ENCODE measurements at regions not wholly inside any gene's neighbourhood (a gene's known extent, or its start where the extent isn't known, plus 50 kb on each side); places are given as distances from the start of the nearest gene placed in this dataset.

DNA sequence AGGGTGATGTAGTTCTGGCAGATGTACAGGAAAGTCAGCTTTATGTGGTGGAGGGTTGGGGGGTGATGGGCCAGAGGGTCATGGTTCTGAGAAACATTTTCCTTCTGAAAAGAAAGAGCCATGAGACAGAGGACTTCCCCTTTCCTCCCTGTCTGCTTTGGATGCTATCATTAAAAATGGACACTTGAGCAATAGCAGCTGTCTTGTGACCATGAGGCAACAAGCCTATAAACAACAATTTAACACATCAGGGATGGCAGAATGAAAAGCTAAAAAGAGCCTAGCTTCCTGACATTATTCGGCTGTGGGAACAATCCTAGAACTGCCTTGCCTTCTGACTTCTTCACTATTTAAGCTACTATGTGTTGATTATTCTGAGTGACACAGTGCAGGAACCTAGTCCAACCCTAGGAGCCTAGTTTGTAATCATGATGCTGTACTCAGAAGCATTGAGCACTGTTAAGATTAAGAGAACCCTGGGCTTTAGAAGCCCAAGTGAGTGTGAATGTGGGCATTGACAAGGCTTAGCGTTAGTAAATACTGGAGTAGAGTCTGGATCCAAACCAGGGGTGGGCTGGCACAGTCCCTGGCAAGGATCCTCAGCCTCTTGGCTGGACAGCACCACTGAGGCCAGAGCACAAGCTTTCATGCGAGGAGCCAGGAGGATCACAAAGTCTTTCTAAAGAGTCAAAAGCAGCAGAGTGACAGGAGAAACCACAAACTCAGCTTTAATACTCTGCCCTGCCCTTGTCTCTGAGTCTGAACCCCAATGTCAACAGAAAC, 178.5 kb upstream of the EGFLAM start:
- no peak overlapping the region for H3K4me3 ChIP-seq (ENCODE audit: low read depth, low read length, poor library complexity, severe bottlenecking)
- POLR2A ChIA-PET (ENCODE audit: low non-redundant PET): no interaction called here
- no peak for TF ChIP-seq EZH2 (IDR thresholded peaks at IDR 0.05; ENCODE audit: borderline replicate concordance, low read depth, low read length, poor library complexity, severe bottlenecking)
- TF ChIP-seq, protein P1, sequence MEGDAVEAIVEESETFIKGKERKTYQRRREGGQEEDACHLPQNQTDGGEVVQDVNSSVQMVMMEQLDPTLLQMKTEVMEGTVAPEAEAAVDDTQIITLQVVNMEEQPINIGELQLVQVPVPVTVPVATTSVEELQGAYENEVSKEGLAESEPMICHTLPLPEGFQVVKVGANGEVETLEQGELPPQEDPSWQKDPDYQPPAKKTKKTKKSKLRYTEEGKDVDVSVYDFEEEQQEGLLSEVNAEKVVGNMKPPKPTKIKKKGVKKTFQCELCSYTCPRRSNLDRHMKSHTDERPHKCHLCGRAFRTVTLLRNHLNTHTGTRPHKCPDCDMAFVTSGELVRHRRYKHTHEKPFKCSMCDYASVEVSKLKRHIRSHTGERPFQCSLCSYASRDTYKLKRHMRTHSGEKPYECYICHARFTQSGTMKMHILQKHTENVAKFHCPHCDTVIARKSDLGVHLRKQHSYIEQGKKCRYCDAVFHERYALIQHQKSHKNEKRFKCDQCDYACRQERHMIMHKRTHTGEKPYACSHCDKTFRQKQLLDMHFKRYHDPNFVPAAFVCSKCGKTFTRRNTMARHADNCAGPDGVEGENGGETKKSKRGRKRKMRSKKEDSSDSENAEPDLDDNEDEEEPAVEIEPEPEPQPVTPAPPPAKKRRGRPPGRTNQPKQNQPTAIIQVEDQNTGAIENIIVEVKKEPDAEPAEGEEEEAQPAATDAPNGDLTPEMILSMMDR (conservative IDR thresholded peaks at IDR 0.05; ENCODE audit: low read depth, low read length): no peak

DNA sequence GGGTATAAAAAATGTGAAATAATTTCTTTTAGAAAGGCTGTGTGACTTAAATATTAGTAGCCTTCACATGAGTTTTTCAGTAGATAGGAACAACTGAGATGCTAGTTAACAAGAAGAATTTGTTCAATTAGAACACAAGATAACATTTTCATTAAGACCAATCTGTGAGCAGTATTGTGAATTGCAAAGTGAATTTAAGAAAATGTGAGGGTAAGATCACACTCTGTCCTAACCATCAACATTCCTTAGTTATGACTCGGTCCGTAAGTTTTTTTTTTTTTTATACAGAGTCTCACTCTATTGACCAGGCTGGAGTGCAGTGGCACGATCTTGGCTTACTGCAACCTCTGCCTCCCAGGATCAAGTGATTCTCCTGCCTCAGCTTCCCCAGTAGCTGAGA, 180.2 kb upstream of the EGFLAM start:
- no TSS peak for BruUV-seq (replicated peaks)
- intact Hi-C loops (cut with micrococcal nuclease; ENCODE audit: unreplicated experiment): no loop called here
- ChIA-PET CTCF (no interaction called here), POLR2A (ENCODE audit: low non-redundant PET) (no interaction called here)
- TF ChIP-seq, protein P1 (conservative IDR thresholded peaks at IDR 0.05; ENCODE audit: low read depth, low read length): no peak
- no peak for TF ChIP-seq EZH2 (IDR thresholded peaks at IDR 0.05; ENCODE audit: borderline replicate concordance, low read depth, low read length, poor library complexity, severe bottlenecking)
- H3K9me3 ChIP-seq (ENCODE audit: low read depth, low read length, poor library complexity, severe bottlenecking): no peaks in the 10 kb centered on the region
- no peak overlapping the region for H3K4me3 ChIP-seq (ENCODE audit: low read depth, low read length, poor library complexity, severe bottlenecking)
- H3K4me1 ChIP-seq (ENCODE audit: insufficient read depth, low read length, poor library complexity, severe bottlenecking): no peaks in the 10 kb centered on the region
- H3K27ac ChIP-seq (ENCODE audit: low read depth, low read length, poor library complexity, severe bottlenecking): no peak overlapping the region
- no peaks in the 10 kb centered on the region for H3K36me3 ChIP-seq (ENCODE audit: insufficient read depth, low read length, poor library complexity, severe bottlenecking)
- DNase-seq (ENCODE audit: low spot score): no peak
- peaks cover 3% of the 10 kb centered on the region for H3K27me3 ChIP-seq (replicated peaks; ENCODE audit: insufficient read depth, low read depth, low read length, poor library complexity)

More for the DNA sequence above, 178.5 kb upstream of the EGFLAM start:
- DNase-seq (ENCODE audit: low spot score): no peak
- CTCF ChIA-PET: no interaction called here
- BruUV-seq (replicated peaks): no TSS peak
- Histone ChIP-seq H3K4me1 (ENCODE audit: insufficient read depth, low read length, poor library complexity, severe bottlenecking) (no peaks in the 10 kb centered on the region), H3K9me3 (ENCODE audit: low read depth, low read length, poor library complexity, severe bottlenecking) (no peaks in the 10 kb centered on the region), H3K27ac (ENCODE audit: low read depth, low read length, poor library complexity, severe bottlenecking) (no peak overlapping the region), H3K27me3 (replicated peaks; ENCODE audit: insufficient read depth, low read depth, low read length, poor library complexity) (peaks cover 3% of the 10 kb centered on the region), H3K36me3 (ENCODE audit: insufficient read depth, low read length, poor library complexity, severe bottlenecking) (no peaks in the 10 kb centered on the region)
- intact Hi-C loops (cut with micrococcal nuclease; ENCODE audit: unreplicated experiment): no loop called here

DNA sequence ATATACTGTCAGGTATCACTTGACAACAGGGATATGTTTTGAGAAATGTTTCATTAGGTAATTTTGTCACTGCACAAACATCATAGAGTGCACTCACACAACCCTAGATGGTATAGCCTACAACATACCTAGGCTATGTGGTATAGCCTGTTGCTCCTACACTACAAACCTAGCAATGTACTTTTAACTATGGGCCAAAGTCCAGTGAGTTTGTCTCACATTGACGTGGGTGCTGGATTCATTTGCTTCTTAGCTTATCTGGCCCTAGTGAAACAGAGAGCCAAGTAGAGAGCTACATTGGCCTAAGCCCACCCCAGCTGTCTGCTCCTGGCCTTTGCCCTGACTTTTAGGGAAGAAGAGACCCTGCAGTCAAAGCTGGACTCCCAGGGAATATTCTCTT, 180.7 kb upstream of the EGFLAM start:
- POLR2A ChIA-PET (ENCODE audit: low non-redundant PET): no interaction called here
- no peaks in the 10 kb centered on the region for H3K4me1 ChIP-seq (ENCODE audit: insufficient read depth, low read length, poor library complexity, severe bottlenecking)
- peaks cover 3% of the 10 kb centered on the region for H3K27me3 ChIP-seq (replicated peaks; ENCODE audit: insufficient read depth, low read depth, low read length, poor library complexity)
- no peaks in the 10 kb centered on the region for H3K9me3 ChIP-seq (ENCODE audit: low read depth, low read length, poor library complexity, severe bottlenecking)
- DNase-seq (ENCODE audit: low spot score): no peak
- TF ChIP-seq, protein P1 (conservative IDR thresholded peaks at IDR 0.05; ENCODE audit: low read depth, low read length): no peak
- TF ChIP-seq EZH2 (IDR thresholded peaks at IDR 0.05; ENCODE audit: borderline replicate concordance, low read depth, low read length, poor library complexity, severe bottlenecking): no peak
- H3K36me3 ChIP-seq (ENCODE audit: insufficient read depth, low read length, poor library complexity, severe bottlenecking): no peaks in the 10 kb centered on the region
- H3K4me3 ChIP-seq (ENCODE audit: low read depth, low read length, poor library complexity, severe bottlenecking): no peak overlapping the region
- CTCF ChIA-PET: no interaction called here
- no peak overlapping the region for H3K27ac ChIP-seq (ENCODE audit: low read depth, low read length, poor library complexity, severe bottlenecking)
- no TSS peak for BruUV-seq (replicated peaks)
- intact Hi-C loops (cut with micrococcal nuclease; ENCODE audit: unreplicated experiment): no loop called here
